ENCODE measurements at regions not wholly inside any gene's neighbourhood (a gene's known extent, or its start where the extent isn't known, plus 50 kb on each side); places are given as distances from the start of the nearest gene placed in this dataset.

GRCh38 chr13:104099750-104100149 is 1033.5 kb upstream of the SLC10A2 start:
- no peaks in the 10 kb centered on the region for H3K27me3 ChIP-seq
- intact Hi-C loops (cut with DNase I; ENCODE audit: low total_unique reads): no loop called here
- H3K36me3 ChIP-seq: no peaks in the 10 kb centered on the region
- H3K27ac ChIP-seq: no peak overlapping the region
- DNase-seq: no peak
- H3K4me3 ChIP-seq: no peak overlapping the region
- no peaks in the 10 kb centered on the region for H3K4me1 ChIP-seq
- TF ChIP-seq POLR2A (IDR thresholded peaks at IDR 0.05) (no peak), CTCF (IDR thresholded peaks at IDR 0.05) (no peak)
- H3K9me3 ChIP-seq: no peaks in the 10 kb centered on the region

- DNase-seq: no peak
- H3K27ac ChIP-seq: no peak overlapping the region
- H3K36me3 ChIP-seq: no peaks in the 10 kb centered on the region
- H3K4me3 ChIP-seq: no peak overlapping the region
- H3K9me3 ChIP-seq: no peaks in the 10 kb centered on the region
- no peaks in the 10 kb centered on the region for H3K4me1 ChIP-seq
- intact Hi-C loops (cut with DNase I; ENCODE audit: low total_unique reads): no loop called here
- TF ChIP-seq CTCF (IDR thresholded peaks at IDR 0.05): no peak
- TF ChIP-seq POLR2A (IDR thresholded peaks at IDR 0.05): no peak
- no peaks in the 10 kb centered on the region for H3K27me3 ChIP-seq
Measured at GRCh38 chr13:104098421-104098820, 1032.2 kb upstream of the SLC10A2 start.

GRCh38 chr13:104086759-104087158 is 1020.5 kb upstream of the SLC10A2 start:
- DNase-seq: no peak
- H3K4me1 ChIP-seq: no peaks in the 10 kb centered on the region
- H3K9me3 ChIP-seq: no peaks in the 10 kb centered on the region
- no peak overlapping the region for H3K27ac ChIP-seq
- no peaks in the 10 kb centered on the region for H3K36me3 ChIP-seq
- H3K4me3 ChIP-seq: no peak overlapping the region
- TF ChIP-seq POLR2A (IDR thresholded peaks at IDR 0.05): no peak
- TF ChIP-seq CTCF (IDR thresholded peaks at IDR 0.05): no peak
- H3K27me3 ChIP-seq: no peaks in the 10 kb centered on the region
- intact Hi-C loops (cut with DNase I; ENCODE audit: low total_unique reads): no loop called here

- no peaks in the 10 kb centered on the region for H3K4me1 ChIP-seq
- DNase-seq: no peak
- no peaks in the 10 kb centered on the region for H3K36me3 ChIP-seq
- TF ChIP-seq CTCF (IDR thresholded peaks at IDR 0.05) (no peak), POLR2A (IDR thresholded peaks at IDR 0.05) (no peak)
- no peaks in the 10 kb centered on the region for H3K27me3 ChIP-seq
- no peaks in the 10 kb centered on the region for H3K9me3 ChIP-seq
- intact Hi-C loops (cut with DNase I; ENCODE audit: low total_unique reads): no loop called here
- H3K27ac ChIP-seq: no peak overlapping the region
- no peak overlapping the region for H3K4me3 ChIP-seq
Measured at GRCh38 chr13:104086210-104086609, 1020.0 kb upstream of the SLC10A2 start.

- TF ChIP-seq CTCF (IDR thresholded peaks at IDR 0.05) (no peak), POLR2A (IDR thresholded peaks at IDR 0.05) (no peak)
- Histone ChIP-seq H3K4me1 (no peaks in the 10 kb centered on the region), H3K27me3 (no peaks in the 10 kb centered on the region), H3K9me3 (no peaks in the 10 kb centered on the region), H3K36me3 (no peaks in the 10 kb centered on the region), H3K4me3 (no peak overlapping the region), H3K27ac (no peak overlapping the region)
- intact Hi-C loops (cut with DNase I; ENCODE audit: low total_unique reads): no loop called here
- DNase-seq: no peak
Measured at GRCh38 chr13:104085611-104086010, 1019.4 kb upstream of the SLC10A2 start.
